D721Med (cell line): ENCODE measurements at regions not wholly inside any gene's neighbourhood (a gene's known extent, or its start where the extent isn't known, plus 50 kb on each side); places are given as distances from the start of the nearest gene placed in this dataset.

Experiments used
- DNase-seq: peaks from one replicate; pipeline ENCODE4 v3.0.0; 2011; ENCODE audit warnings: low spot score; ENCODE audit not compliant: insufficient read length
- FAIRE-seq: peaks from 2 replicates; lab custom pipeline; 2011; peaks lifted over from hg19 to GRCh38; lab: Jason Lieb, UNC
- CTCF ChIP-seq: IDR thresholded peaks from 2 replicates; pipeline ENCODE4 v1.5.1; 2012; ENCODE audit warnings: mild to moderate bottlenecking, control low read depth; ENCODE audit not compliant: insufficient read depth; ENCODE audit errors: missing control alignments

GRCh38 chr6:156359912-156360311 is 417.3 kb upstream of the ARID1B start:
- DNase-seq = no peak
- TF ChIP-seq CTCF = no peak
- FAIRE-seq = no peak

- FAIRE-seq = no peak
- DNase-seq = no peak
- no peak for TF ChIP-seq CTCF
These were observed 424.3 kb upstream of the ARID1B start for GRCh38 chr6:156352861-156353260.

- DNase-seq (no peak), FAIRE-seq (no peak)
- TF ChIP-seq CTCF = no peak
These were observed 425.7 kb upstream of the ARID1B start for GRCh38 chr6:156351346-156351966.

GRCh38 chr6:156350337-156350736 is 426.8 kb upstream of the ARID1B start:
- DNase-seq = no peak
- TF ChIP-seq CTCF = no peak
- FAIRE-seq = no peak

- DNase-seq (no peak), FAIRE-seq (no peak)
- TF ChIP-seq CTCF = no peak
These were observed 428.3 kb upstream of the ARID1B start for GRCh38 chr6:156348849-156349248.

- FAIRE-seq (no peak), DNase-seq (no peak)
- no peak for TF ChIP-seq CTCF
These were observed 428.8 kb upstream of the ARID1B start for GRCh38 chr6:156348424-156348823.

- FAIRE-seq (no peak), DNase-seq (no peak)
- no peak for TF ChIP-seq CTCF
These were observed 429.5 kb upstream of the ARID1B start for GRCh38 chr6:156347656-156348055.
